Stimulated activated CD4-positive, alpha-beta T cell treated with anti-CD3 and anti-CD28 coated beads, Interleukin-4, amount 100 ng/mL, for 4 hours (primary cell): ENCODE measurements at regions not wholly inside any gene's neighbourhood (a gene's known extent, or its start where the extent isn't known, plus 50 kb on each side); places are given as distances from the start of the nearest gene placed in this dataset.
"Not testable (repeated sequence)": the region's sequence is repeated elsewhere in the genome, so short reads cannot be mapped to it uniquely, and the experiment has no call there.

Experiments
- DNase-seq, 2 experiments: peaks; one replicate each; pipeline ENCODE4 v3.0.0-alpha.2; 2020

- no peak for DNase-seq
Measured at GRCh38 chr6:144546807-144547206, 261.7 kb downstream of the UTRN start.

- no peak for DNase-seq
Measured at GRCh38 chr6:144547409-144547808, 262.3 kb downstream of the UTRN start.

GRCh38 chr6:144548536-144548935, 263.4 kb downstream of the UTRN start:
- DNase-seq: no peak

GRCh38 chr6:144549837-144550747, 265.0 kb downstream of the UTRN start:
- DNase-seq: no peak

GRCh38 chr6:144551339-144551738, 266.2 kb downstream of the UTRN start:
- DNase-seq: no peak

GRCh38 chr6:144555066-144555465, 269.9 kb downstream of the UTRN start:
- no peak for DNase-seq

- DNase-seq: peak in 1 of 2 experiments; percentile 12
Measured at GRCh38 chr6:144559865-144560593, 274.9 kb downstream of the UTRN start.

GRCh38 chr6:144561455-144562043, 276.4 kb downstream of the UTRN start:
- DNase-seq: no peak

GRCh38 chr6:144564202-144564601, 279.1 kb downstream of the UTRN start:
- DNase-seq: no peak

GRCh38 chr6:144566868-144567615, 281.9 kb downstream of the UTRN start:
- DNase-seq: no peak

GRCh38 chr6:144568241-144568640, 283.1 kb downstream of the UTRN start:
- no peak for DNase-seq

GRCh38 chr6:144572541-144572940, 287.4 kb downstream of the UTRN start:
- DNase-seq: not testable (repeated sequence)

- DNase-seq: no peak
Measured at GRCh38 chr6:144574796-144575195, 289.7 kb downstream of the UTRN start.

GRCh38 chr6:144575327-144575726, 290.2 kb downstream of the UTRN start:
- DNase-seq: no peak

GRCh38 chr6:144576871-144577270, 291.7 kb downstream of the UTRN start:
- DNase-seq: no peak

- no peak for DNase-seq
Measured at GRCh38 chr6:144578385-144579350, 293.5 kb downstream of the UTRN start.

- DNase-seq: no peak
Measured at GRCh38 chr6:144580039-144580438, 294.9 kb downstream of the UTRN start.

- DNase-seq: no peak
Measured at GRCh38 chr6:144580771-144581170, 295.6 kb downstream of the UTRN start.

GRCh38 chr6:144581812-144582537, 296.8 kb downstream of the UTRN start:
- peak in 1 of 2 experiments; percentile 2 for DNase-seq

GRCh38 chr6:144582939-144583613, 297.9 kb downstream of the UTRN start:
- peak; percentile 10 to 12 for DNase-seq
